Effector memory CD8-positive, alpha-beta T cell (primary cell): ENCODE measurements at regions not wholly inside any gene's neighbourhood (a gene's known extent, or its start where the extent isn't known, plus 50 kb on each side); places are given as distances from the start of the nearest gene placed in this dataset.
A peak's percentile ranks its signal among the peaks of the same experiment; 100 is the strongest.

ENCODE experiments used
- ATAC-seq: fragments of 150-1000 bp; cut with Tn5 transposase; replicated peaks from 2 replicates; pipeline ENCODE4 v1.10.0; 2021; ENCODE audit warnings: mild to moderate bottlenecking, moderate library complexity
- DNase-seq, 3 experiments: peaks; one replicate each; pipeline ENCODE4 v3.0.0; 2021
- H3K27ac Mint-ChIP-seq, 2 donors: one replicate each; pipeline ENCODE4 v1.8.0; 2022; ENCODE audit warnings: mild to moderate bottlenecking in 2 of 2, mixed read lengths in 2 of 2, moderate library complexity in 2 of 2
- H3K27me3 Mint-ChIP-seq, 2 donors: one replicate each; pipeline ENCODE4 v1.8.0; 2022; ENCODE audit warnings: mixed read lengths in 2 of 2
- H3K36me3 Mint-ChIP-seq: one replicate; pipeline ENCODE4 v1.8.0; 2022; ENCODE audit warnings: mild to moderate bottlenecking, moderate library complexity, mixed read lengths; ENCODE audit not compliant: insufficient read depth
- H3K4me1 Mint-ChIP-seq, 2 donors: one replicate each; pipeline ENCODE4 v1.8.0; 2022; ENCODE audit warnings: low read depth in 2 of 2, mixed read lengths in 2 of 2
- H3K4me3 Mint-ChIP-seq, 2 donors: one replicate each; pipeline ENCODE4 v1.8.0; 2022; ENCODE audit warnings: mild to moderate bottlenecking in 2 of 2, mixed read lengths in 2 of 2, moderate library complexity in 2 of 2
- H3K9me3 Mint-ChIP-seq, 2 donors: one replicate each; pipeline ENCODE4 v1.8.0; 2022; ENCODE audit warnings: mixed read lengths in 2 of 2

DNA sequence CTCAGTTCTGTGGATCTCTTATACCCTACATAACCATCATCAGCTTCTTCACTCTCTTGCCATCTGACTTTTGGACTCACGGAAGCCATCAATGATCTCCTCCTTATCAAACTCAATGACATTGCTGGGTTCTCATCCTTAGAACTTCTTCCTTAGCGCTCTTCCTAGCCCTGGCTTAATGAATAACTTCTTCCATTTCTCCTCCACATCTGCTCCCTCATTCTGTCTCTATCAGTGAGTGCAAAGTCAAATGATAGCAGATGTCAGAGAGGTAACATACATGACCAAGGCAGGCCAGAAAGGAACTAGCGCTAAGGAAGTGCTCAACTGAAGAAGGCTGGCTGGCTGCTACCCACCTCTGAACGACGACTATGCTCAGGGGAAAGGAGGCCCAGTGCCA lies 449.8 kb downstream of the COG6 start:
- no peak overlapping the region for H3K27ac Mint-ChIP-seq
- DNase-seq (no peak), ATAC-seq (no peak)
- H3K36me3 Mint-ChIP-seq = no peaks in the 10 kb centered on the region
- no peaks in the 10 kb centered on the region for H3K27me3 Mint-ChIP-seq
- H3K4me1 Mint-ChIP-seq = peaks cover 0 to 3% of the 10 kb centered on the region in 2 donors
- no peaks in the 10 kb centered on the region for H3K9me3 Mint-ChIP-seq
- H3K4me3 Mint-ChIP-seq = no peak overlapping the region

DNA sequence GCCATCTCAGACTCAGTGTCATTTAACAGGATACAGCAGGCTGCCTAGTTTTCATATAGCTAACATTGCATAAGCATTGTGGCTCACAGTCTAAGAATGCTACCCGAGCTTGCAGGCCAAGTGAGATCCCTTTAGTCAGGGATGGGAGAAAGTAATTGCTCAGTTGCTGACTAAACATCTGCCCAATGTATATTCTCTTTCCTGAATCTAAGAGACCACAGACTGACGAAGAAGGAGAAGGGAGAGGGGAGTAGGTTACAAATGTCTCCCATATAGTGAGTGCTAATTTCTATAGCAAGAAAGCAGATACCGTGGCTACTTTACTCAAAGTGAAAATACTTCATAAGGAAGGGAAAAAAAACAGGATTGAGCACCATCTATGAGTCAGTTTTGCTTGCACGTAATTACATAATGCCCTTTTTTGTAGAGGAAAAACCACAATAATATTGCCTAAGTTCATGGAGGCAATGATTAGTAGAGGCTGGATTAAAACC lies 453.9 kb downstream of the COG6 start:
- no peak overlapping the region for H3K4me3 Mint-ChIP-seq
- H3K4me1 Mint-ChIP-seq = no peaks in the 10 kb centered on the region
- H3K36me3 Mint-ChIP-seq = no peaks in the 10 kb centered on the region
- ATAC-seq (no peak), DNase-seq (no peak)
- H3K27me3 Mint-ChIP-seq = no peaks in the 10 kb centered on the region
- H3K27ac Mint-ChIP-seq = no peak overlapping the region
- no peaks in the 10 kb centered on the region for H3K9me3 Mint-ChIP-seq

DNA sequence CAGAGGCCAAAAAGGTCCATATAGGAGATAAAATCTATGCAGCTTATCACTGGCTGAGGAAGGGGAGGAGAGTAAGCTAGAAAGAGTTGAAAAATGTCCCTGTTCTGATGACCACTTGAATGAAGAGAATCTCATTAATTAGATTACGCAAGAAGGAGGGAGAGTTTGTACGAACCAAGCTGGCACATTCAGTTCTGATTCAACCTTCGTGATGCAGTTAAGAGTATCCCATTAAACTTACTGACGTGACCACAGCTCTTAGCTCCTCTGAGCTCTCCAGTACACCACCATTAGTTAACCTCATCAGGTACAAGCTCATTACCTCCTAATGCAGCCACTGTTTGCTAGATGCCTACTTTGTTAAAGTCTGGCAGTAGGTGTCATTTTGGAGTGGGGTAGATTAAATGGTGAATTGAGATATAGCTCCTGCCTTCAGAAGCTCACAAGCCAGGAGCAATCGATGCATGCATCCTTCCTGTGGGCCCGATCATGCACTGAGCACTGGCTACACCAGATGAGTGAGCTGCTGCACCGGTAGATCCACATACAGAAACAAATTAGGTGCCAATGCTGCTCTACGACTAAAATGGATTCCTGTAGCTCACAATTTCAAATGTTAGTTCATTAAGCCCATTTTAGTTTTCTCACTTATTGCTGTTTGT lies 458.3 kb downstream of the COG6 start:
- no peaks in the 10 kb centered on the region for H3K27me3 Mint-ChIP-seq
- ATAC-seq (no peak), DNase-seq (no peak)
- H3K36me3 Mint-ChIP-seq = no peaks in the 10 kb centered on the region
- H3K27ac Mint-ChIP-seq = no peak overlapping the region
- H3K4me3 Mint-ChIP-seq = no peak overlapping the region
- no peaks in the 10 kb centered on the region for H3K9me3 Mint-ChIP-seq
- peaks cover 10 to 15% of the 10 kb centered on the region in 2 donors for H3K4me1 Mint-ChIP-seq

DNA sequence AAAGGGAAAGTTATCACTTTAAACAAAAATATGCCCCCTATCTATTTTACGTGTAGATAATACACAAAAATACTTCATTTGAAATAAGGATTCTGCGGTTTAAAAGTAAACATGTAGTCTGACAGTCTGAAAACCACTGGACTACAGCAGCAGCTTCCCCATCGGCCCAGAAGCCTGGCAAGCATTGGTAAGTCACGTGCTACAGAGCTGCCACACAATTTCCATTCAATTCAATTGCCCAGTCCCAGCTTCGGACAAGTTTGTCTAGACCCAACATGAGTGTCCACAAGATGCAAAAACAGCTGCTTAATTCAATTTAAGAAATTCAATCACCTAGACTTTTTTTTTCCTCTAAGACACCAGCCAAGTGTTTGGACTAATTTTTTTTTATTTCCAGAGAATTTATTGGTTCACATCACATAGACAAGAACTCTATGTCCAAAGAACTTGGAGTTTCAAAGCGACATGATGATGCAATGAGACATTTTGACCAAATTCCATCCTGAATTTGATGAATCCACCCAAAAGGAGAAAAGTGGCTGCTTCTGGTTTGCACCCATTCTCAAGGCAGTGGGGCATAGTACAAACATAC lies 458.9 kb downstream of the COG6 start:
- H3K4me3 Mint-ChIP-seq = no peak overlapping the region

DNA sequence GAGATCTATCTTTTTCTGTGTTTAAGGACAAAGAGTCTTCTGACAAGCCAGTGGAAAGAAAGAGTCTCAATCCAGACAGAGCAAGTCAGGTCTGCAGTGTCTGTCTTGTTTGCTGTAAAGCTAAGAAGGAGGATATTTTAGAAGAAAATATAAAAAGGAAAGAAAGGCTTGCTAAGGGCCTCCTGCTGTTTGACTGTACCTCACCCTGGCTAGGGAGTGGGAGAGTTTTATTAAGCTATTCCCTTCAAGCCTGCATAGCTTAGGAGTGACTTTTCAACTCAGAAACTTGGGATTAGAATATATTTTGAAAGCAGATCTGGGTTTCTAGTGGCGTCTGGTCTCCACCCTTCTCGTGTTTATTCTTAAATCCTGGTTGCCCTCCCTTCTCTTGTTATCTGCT lies 460.0 kb downstream of the COG6 start:
- no peak for ATAC-seq
- Mint-ChIP-seq H3K27ac (peak overlapping the region; percentile 61 to 92), H3K4me1 (peaks cover 10 to 15% of the 10 kb centered on the region in 2 donors), H3K36me3 (no peaks in the 10 kb centered on the region), H3K27me3 (no peaks in the 10 kb centered on the region), H3K9me3 (no peaks in the 10 kb centered on the region), H3K4me3 (no peak overlapping the region)
- DNase-seq = no peak

More for the DNA sequence above, 458.9 kb downstream of the COG6 start:
- ATAC-seq (no peak), DNase-seq (no peak)
- peak overlapping the region in 1 of 2 donors; percentile 92 for H3K27ac Mint-ChIP-seq
- H3K4me1 Mint-ChIP-seq = peaks cover 10 to 15% of the 10 kb centered on the region in 2 donors
- no peaks in the 10 kb centered on the region for H3K27me3 Mint-ChIP-seq
- no peaks in the 10 kb centered on the region for H3K36me3 Mint-ChIP-seq
- H3K9me3 Mint-ChIP-seq = no peaks in the 10 kb centered on the region

DNA sequence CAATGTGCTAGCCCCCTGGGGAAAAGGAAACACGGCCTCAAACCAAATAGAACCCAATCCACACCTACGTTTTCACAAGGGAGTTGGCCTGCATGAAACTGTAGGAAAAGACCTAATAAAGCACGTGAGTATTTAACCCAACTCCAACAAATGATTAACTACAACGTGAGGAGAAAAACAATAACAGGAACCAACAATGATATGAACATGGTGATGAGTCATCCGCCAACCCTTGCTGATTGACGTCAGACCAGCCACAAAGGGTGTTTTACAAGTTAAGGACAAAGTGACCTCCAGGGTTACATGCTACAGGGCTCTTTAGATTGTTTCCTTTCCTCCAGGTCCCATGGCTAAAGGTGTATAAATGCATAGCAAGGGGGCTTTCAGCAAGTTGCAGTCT lies 460.5 kb downstream of the COG6 start:
- Mint-ChIP-seq H3K27ac (peak overlapping the region; percentile 61 to 92), H3K4me3 (no peak overlapping the region), H3K36me3 (no peaks in the 10 kb centered on the region), H3K9me3 (no peaks in the 10 kb centered on the region), H3K4me1 (peaks cover 10 to 15% of the 10 kb centered on the region in 2 donors), H3K27me3 (no peaks in the 10 kb centered on the region)
- peak; percentile 96 for ATAC-seq
- DNase-seq = peak; percentile 31 to 36 (median 35)

DNA sequence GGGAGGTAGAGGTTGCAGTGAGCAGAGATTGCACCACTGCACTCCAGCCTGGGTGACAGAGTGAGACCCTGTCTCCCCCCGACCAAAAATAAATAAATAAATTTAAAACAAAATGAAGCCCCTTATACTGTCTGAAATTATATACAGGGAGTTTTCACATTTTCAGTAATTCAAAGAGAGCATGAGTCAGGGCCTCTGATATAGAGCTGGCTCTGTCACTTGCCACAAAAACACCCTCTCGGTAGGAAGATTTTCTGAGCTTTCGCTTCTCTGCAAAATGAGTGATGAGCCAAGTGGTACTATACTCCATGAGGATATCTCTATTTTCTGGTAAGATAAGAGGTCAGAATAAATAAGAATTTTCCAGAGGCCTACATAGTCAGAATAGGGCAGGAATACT lies 462.9 kb downstream of the COG6 start:
- ATAC-seq (no peak), DNase-seq (no peak)
- no peaks in the 10 kb centered on the region for H3K9me3 Mint-ChIP-seq
- peak overlapping the region in 1 of 2 donors; percentile 35 for H3K27ac Mint-ChIP-seq
- H3K36me3 Mint-ChIP-seq = no peaks in the 10 kb centered on the region
- no peaks in the 10 kb centered on the region for H3K27me3 Mint-ChIP-seq
- no peak overlapping the region for H3K4me3 Mint-ChIP-seq
- H3K4me1 Mint-ChIP-seq = peaks cover 10 to 15% of the 10 kb centered on the region in 2 donors

DNA sequence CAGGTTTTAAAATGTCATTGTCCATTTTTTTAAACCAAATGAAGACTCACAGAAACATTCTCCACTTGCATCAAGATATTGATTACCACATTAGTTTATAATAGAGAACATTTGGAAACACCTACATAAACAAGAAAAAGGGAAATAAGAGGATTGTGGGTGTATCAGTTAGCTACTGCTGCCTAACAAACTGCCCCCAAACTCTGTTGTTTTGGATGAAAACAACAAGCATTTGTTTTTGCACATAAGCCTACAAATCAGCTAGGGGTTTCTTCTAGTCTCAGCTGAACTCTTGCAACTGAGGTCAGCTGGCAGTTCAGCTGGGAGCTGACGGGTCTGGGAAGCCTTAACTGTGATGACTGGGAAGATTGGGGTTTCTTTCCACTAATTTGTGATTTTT lies 464.4 kb downstream of the COG6 start:
- Mint-ChIP-seq H3K27ac (no peak overlapping the region), H3K36me3 (no peaks in the 10 kb centered on the region), H3K27me3 (no peaks in the 10 kb centered on the region), H3K4me3 (no peak overlapping the region), H3K4me1 (peaks cover 10 to 15% of the 10 kb centered on the region in 2 donors), H3K9me3 (no peaks in the 10 kb centered on the region)
- ATAC-seq (no peak), DNase-seq (no peak)

DNA sequence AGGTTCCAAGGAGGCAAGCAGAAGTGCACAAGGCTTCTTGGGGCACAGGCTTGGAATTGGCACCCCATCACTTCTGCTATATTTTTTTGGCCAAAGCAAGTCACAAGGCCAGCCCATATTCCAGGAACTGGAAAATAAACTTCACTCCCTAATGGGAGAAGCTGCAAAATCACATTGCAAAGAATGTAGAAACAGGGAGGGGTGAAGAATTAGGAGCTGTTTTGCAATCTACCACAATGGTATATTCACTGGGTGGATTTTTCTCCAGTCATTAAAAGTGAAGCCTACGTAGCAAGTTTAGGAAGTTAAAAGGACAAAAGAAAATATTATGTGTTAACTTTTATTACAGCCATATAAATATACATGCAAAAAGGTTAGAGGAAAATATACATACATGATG lies 464.8 kb downstream of the COG6 start:
- Mint-ChIP-seq H3K4me1 (peaks cover 10 to 15% of the 10 kb centered on the region in 2 donors), H3K4me3 (no peak overlapping the region), H3K36me3 (no peaks in the 10 kb centered on the region), H3K27me3 (no peaks in the 10 kb centered on the region), H3K27ac (no peak overlapping the region), H3K9me3 (no peaks in the 10 kb centered on the region)
- DNase-seq (no peak), ATAC-seq (no peak)

DNA sequence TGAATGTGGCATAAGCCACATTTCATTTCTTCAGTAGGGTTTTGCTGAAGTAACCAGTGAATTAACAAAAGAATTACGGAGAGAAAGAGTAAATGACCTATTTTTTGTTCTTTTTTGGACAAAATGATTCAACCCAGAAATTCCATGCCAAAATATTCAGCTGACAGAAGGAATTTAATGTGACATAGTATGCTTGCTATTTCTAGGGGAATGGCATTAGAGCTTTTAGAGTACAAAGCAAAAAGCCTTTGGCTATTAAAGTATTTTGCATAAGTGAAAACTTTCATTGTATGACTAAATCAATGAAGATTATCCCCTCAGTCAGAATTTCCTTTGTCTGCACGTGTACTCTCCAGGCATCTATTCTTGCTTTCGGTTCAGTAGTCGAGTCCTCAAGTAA lies 465.3 kb downstream of the COG6 start:
- Mint-ChIP-seq H3K4me3 (no peak overlapping the region), H3K27ac (peak overlapping the region in 1 of 2 donors; percentile 41), H3K27me3 (no peaks in the 10 kb centered on the region), H3K36me3 (no peaks in the 10 kb centered on the region), H3K4me1 (peaks cover 10 to 12% of the 10 kb centered on the region in 2 donors), H3K9me3 (no peaks in the 10 kb centered on the region)
- DNase-seq = no peak
- no peak for ATAC-seq

DNA sequence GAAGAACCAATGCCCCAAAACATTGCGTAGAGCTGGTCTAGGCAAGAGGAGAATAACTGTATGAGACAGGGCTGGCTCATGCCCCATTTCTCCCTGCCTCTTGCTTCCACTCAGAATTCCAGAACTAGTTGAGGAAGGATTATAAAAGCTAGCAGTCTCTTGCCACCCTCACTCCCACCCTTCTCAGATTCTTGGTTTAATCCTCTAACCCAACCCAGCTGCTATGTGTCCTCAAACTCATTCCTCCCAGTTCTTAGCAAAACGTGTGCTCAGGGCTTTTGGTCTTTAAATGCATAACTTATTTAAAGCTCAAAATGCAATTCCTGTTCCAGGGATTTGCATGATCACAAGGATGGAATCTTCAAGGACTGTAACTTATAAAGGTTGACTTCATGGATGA lies 466.3 kb downstream of the COG6 start:
- H3K27me3 Mint-ChIP-seq = no peaks in the 10 kb centered on the region
- no peak for ATAC-seq
- peak overlapping the region in 1 of 2 donors; percentile 41 for H3K27ac Mint-ChIP-seq
- H3K36me3 Mint-ChIP-seq = no peaks in the 10 kb centered on the region
- H3K4me3 Mint-ChIP-seq = no peak overlapping the region
- H3K9me3 Mint-ChIP-seq = no peaks in the 10 kb centered on the region
- no peak for DNase-seq
- peaks cover 4 to 5% of the 10 kb centered on the region in 2 donors for H3K4me1 Mint-ChIP-seq

DNA sequence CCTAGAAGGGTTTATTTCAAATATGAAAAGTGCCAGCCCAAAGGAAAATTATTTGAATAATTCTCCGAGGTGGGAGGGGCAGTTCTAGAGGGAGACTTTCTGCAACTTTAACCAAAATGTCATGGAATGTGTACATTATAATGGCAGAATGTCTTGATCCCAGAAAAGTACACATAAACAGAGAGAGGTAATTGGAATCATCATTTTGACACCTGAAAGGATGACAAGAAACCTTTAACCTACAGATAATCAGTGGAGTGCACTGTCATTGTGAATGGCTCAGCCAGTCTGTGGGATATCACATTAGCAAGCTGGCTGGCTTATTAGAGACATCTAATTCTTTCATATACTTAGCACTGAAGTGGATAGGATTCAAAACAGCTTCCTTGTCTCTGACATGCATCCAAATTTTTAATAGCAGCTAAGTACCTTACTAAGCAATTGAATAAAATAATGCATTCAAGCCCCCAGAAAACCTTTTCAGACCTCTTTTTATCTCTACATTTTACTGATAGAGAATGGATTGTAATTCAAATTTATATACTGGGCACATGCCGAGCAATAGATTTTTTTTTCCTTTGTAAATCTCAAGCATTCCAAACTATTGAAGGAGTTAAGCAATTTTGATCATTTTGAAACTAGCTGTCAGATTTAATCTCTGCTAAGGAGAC lies 468.6 kb downstream of the COG6 start:
- Mint-ChIP-seq H3K4me3 (no peak overlapping the region), H3K4me1 (peaks cover 14% of the 10 kb centered on the region in 2 donors), H3K9me3 (no peaks in the 10 kb centered on the region), H3K27ac (peak overlapping the region in 1 of 2 donors; percentile 49), H3K36me3 (no peaks in the 10 kb centered on the region), H3K27me3 (no peaks in the 10 kb centered on the region)
- DNase-seq = no peak
- no peak for ATAC-seq

DNA sequence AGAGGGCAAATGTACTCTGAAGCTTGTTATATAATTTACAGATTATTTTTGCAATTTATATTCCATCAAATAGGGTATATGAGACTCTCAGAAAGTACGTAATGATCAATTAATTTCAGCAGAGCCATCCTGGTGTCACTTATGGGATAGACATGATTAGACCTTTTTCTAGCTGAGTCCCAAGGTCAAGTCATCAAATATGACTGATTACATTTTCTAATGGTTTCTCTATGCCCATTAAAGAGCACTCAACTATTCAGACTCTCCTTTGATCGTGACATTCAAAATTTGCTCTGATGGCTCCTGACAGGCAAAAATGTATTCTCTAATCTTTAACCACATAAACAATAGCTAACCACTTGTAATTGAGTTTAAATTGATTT lies 469.2 kb downstream of the COG6 start:
- H3K4me1 Mint-ChIP-seq = peaks cover 14% of the 10 kb centered on the region in 2 donors
- ATAC-seq (no peak), DNase-seq (no peak)
- H3K4me3 Mint-ChIP-seq = no peak overlapping the region
- no peaks in the 10 kb centered on the region for H3K36me3 Mint-ChIP-seq
- H3K27me3 Mint-ChIP-seq = no peaks in the 10 kb centered on the region
- H3K9me3 Mint-ChIP-seq = no peaks in the 10 kb centered on the region
- peak overlapping the region in 1 of 2 donors; percentile 49 for H3K27ac Mint-ChIP-seq

DNA sequence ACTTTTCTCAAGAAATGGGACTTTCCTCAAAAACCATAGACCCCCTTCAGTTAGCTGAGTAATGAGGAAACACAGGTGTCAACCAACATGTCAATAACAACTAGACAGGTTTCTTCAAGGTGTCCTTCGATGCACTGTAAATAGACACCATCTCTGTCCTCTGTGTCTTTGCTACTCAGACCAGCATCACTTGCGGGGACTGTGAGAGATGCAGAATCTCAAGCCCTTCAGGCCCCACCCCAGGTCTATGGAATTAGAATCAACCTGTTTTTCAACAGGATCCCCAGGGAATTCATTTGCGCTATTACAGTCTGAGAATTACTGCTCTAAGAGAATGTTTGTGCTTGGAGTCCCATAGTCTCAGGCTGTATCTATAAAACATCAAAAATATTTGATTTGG lies 469.9 kb downstream of the COG6 start:
- Mint-ChIP-seq H3K27ac (no peak overlapping the region), H3K4me3 (no peak overlapping the region)
- no peak for ATAC-seq

More for the DNA sequence above, 469.9 kb downstream of the COG6 start:
- Mint-ChIP-seq H3K4me1 (peaks cover 14% of the 10 kb centered on the region in 2 donors), H3K27me3 (no peaks in the 10 kb centered on the region), H3K9me3 (no peaks in the 10 kb centered on the region), H3K36me3 (no peaks in the 10 kb centered on the region)
- DNase-seq = no peak
